Fibroblast of the aortic adventitia (primary cell): ENCODE measurements at regions not wholly inside any gene's neighbourhood (a gene's known extent, or its start where the extent isn't known, plus 50 kb on each side); places are given as distances from the start of the nearest gene placed in this dataset.

ENCODE experiments used
- DNase-seq: peaks from one replicate; pipeline ENCODE4 v3.0.0-alpha.2; 2010; ENCODE audit warnings: low read depth
- H3K4me3 ChIP-seq: 2 replicates; pipeline ENCODE4 v1.5.1; 2011; ENCODE audit warnings: low read depth, mild to moderate bottlenecking, control low read depth, low read length, moderate library complexity
- CTCF ChIP-seq: IDR thresholded peaks from 2 replicates; pipeline ENCODE4 v1.5.1; 2011; ENCODE audit warnings: mild to moderate bottlenecking, low read length, control low read depth, inconsistent platforms; ENCODE audit not compliant: insufficient read depth

GRCh38 chrX:44440006-44440405, 96.5 kb upstream of the EFHC2 start:
- no peak for DNase-seq
- no peak overlapping the region for H3K4me3 ChIP-seq
- TF ChIP-seq CTCF, result no peak

- no peak for DNase-seq
- no peak for TF ChIP-seq CTCF
- no peak overlapping the region for H3K4me3 ChIP-seq
Observed at GRCh38 chrX:44439242-44439794, 95.8 kb upstream of the EFHC2 start.

GRCh38 chrX:44435047-44435446, 91.6 kb upstream of the EFHC2 start:
- no peak for TF ChIP-seq CTCF
- DNase-seq, result no peak
- H3K4me3 ChIP-seq, result no peak overlapping the region

GRCh38 chrX:44433556-44433955, 90.1 kb upstream of the EFHC2 start:
- no peak overlapping the region for H3K4me3 ChIP-seq
- no peak for TF ChIP-seq CTCF
- no peak for DNase-seq

GRCh38 chrX:44432641-44433040, 89.2 kb upstream of the EFHC2 start:
- TF ChIP-seq CTCF, result no peak
- DNase-seq, result no peak
- no peak overlapping the region for H3K4me3 ChIP-seq

GRCh38 chrX:44431194-44431593, 87.7 kb upstream of the EFHC2 start:
- no peak overlapping the region for H3K4me3 ChIP-seq
- TF ChIP-seq CTCF, result no peak
- no peak for DNase-seq

GRCh38 chrX:44428989-44429627, 85.6 kb upstream of the EFHC2 start:
- no peak for DNase-seq
- H3K4me3 ChIP-seq, result no peak overlapping the region
- no peak for TF ChIP-seq CTCF
